Breast epithelium (tissue), 3 donors: ENCODE measurements at regions not wholly inside any gene's neighbourhood (a gene's known extent, or its start where the extent isn't known, plus 50 kb on each side); places are given as distances from the start of the nearest gene placed in this dataset.

ENCODE experiments used
- CTCF ChIP-seq, 3 donors: fragments of 450-650 bp; IDR thresholded peaks; one replicate each; pipeline ENCODE4 v1.5.1; 2016 to 2017; ENCODE audit warnings: antibody characterized with exemption in 3 of 3, mild to moderate bottlenecking in 3 of 3, moderate library complexity in 3 of 3
- POLR2AphosphoS5 ChIP-seq, 3 donors: sonication (generic); formaldehyde crosslinking; IDR thresholded peaks; one replicate each; pipeline ENCODE4 v1.6.1; 2017; ENCODE audit warnings: antibody characterized with exemption in 3 of 3

DNA sequence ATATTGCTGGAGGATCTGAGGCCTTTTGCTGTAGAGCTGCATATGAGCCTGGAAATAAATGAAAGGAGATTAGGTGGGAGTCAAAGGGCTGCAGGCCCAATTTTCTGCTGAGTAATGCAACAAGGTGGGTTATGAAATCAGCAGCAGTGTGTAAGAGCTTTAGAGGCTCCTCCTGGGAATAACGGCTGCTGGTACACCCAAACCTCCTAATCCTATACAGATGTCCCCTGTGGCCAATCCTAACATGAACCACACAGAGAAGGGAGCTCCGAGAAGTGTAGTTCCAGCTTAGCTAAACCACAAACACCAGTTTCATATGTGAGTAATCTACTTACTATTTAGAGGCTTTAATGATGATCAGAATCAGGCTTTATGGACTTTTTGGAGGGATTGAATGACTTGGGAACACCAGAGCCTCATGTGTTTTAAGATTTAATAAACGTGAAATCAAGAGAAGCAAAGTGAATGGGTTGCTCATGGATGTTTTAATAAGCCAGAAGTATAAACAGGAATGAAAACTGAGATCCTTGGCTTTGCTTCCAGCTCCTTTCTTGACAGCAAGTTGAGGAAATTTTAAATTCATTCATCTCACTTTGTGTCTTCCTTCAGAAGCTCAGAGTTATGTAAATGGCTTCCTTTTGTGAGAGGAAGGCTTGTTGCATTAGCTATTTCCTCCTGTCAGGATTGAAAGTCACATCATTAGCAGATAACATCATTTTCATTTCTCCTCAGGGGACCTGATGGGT lies 437.5 kb downstream of the TMEM232 start:
- no peak for TF ChIP-seq POLR2AphosphoS5 (IDR thresholded peaks at IDR 0.05)
- TF ChIP-seq CTCF (IDR thresholded peaks at IDR 0.05), result no peak
